Stimulated activated naive CD4-positive, alpha-beta T cell (primary cell): ENCODE measurements at regions not wholly inside any gene's neighbourhood (a gene's known extent, or its start where the extent isn't known, plus 50 kb on each side); places are given as distances from the start of the nearest gene placed in this dataset.
"Not testable (repeated sequence)": the region's sequence is repeated elsewhere in the genome, so short reads cannot be mapped to it uniquely, and the experiment has no call there.

ENCODE experiments used
- DNase-seq, 6 experiments: peaks; one replicate each; lab custom pipeline; 2025; lab: John Stamatoyannopoulos, UW

DNA sequence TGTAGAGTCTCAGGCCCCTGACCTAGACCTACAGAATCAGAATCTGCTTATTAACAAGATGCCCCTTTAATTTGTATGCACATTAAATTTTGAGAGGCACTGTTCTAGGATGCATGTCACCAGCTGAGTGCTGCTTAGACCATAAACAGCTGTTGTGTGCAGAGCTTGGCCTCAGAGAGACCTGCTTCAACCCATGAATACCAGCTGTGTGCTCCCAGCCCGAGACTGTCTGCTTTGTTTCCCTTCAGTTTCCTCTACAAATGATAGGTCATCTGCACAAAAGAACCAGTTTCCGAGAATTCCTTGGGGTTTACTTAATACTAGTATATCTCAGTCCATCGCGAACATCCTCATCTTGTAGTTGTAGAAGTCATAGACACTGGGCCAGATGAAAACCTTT, 158.5 kb upstream of the PFN2 start:
- no peak for DNase-seq

DNA sequence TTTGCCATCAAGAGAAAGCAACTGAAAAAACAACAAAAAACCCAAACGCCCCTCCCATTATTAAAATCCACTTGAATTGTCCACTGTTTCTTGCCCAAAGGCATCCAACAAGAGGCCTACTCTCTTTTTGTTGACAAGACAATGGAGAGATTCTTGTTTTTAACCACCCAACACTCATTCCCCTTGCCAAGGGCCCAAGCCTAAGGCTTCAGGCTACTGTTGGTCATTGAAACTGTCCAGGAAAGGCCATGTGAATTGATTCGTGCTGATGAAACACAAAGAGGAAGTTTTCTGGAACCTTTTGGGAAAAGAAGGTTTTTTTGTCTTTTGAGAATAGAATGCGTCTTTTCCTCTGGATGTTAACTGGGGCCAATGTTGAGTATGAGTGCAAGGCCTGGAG, 157.4 kb upstream of the PFN2 start:
- no peak for DNase-seq

DNA sequence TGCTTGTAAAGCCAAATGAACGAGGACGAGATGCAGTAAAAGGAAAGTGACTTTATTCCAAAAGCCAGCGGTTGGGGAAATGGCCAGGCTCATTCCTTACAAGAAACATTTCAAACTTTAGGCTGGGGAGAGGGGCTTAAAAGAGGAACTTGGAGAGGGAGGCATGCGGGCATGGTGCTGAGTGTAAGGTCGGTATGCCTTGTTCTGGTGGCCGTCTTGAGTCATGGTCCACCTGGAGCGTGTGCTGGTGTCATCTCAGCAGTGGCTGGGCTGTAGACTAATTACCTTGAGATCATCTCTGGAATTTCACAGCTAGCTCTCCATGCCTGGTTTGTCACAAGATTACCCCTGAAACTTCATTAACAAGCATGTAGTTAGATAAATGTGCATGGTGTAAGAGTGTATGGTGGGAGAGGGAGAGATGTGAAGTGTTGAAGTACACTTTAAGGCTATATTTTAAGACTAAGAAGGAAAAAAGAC, 156.4 kb upstream of the PFN2 start:
- DNase-seq, result no peak

DNA sequence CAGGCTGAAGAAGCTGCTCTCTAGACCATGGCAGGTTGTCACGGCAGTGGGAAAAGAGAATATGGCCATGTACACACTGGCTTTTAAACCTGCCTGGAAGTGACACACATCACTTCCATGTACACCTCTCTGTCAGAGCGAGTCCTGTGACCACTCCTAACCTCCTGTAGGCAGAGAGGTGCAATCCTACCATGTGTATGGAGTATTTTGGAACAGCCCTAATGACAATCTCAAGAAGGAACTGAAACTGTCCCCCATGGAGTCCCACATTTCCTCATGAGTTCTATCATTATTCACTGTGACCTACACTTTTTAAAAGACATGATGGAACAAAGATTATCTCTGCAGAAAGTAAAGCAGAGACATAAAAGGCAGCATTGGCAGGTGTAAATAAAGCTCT, 153.4 kb upstream of the PFN2 start:
- DNase-seq, result no peak

DNA sequence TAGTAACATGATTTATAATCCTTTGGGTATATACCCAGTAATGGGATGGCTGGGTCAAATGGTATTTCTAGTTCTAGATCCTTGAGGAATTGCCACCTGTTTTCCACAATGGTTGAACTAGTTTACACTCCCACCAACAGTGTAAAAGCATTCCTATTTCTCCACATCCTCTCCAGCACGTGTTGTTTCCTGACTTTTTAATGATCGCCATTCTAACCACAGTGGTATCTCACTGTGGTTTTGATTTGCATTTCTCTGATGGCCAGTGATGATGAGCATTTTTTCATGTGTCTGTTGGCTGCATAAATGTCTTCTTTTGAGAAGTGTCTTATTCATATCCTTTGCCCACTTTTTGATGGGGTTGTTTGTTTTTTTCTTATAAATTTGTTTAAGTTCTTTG, 152.6 kb upstream of the PFN2 start:
- not testable (repeated sequence) for DNase-seq

DNA sequence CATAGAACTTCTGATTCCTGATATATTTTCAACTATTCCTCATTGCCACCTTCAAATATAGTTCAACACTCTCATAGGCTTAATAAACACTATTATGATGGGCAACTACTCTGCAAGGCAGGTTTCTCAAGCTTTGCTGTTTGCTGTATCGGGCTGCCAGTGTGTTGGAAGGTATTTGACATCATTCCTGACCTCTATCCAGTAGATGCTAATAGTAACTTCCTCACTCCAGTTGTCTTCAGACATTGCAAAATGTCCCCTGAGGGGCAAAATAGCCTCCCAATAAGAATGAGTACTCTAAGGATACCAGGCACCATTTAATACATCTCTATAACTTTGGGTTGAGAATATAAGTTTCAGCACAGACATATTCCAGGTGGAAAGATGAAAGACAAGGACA, 147.5 kb upstream of the PFN2 start:
- DNase-seq, result no peak

DNA sequence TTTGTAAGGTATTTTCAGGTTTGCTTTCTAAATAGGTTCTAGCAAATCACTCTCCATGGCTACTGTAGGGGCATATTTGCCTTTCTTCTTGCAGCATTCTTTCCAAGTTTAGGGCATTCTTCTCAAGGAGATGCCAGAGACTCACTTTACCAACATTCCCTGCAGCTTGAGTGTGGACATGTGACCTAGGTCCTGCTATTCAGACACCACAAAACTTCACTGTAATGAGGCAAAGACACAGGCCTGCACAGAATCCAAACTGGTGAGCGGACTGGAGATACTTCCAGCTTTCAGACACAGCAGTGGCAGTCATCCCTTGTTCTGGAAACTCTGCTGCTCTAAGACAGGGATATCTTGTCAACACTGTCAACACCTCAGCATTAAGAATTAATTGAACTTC, 146.4 kb upstream of the PFN2 start:
- DNase-seq, result no peak

DNA sequence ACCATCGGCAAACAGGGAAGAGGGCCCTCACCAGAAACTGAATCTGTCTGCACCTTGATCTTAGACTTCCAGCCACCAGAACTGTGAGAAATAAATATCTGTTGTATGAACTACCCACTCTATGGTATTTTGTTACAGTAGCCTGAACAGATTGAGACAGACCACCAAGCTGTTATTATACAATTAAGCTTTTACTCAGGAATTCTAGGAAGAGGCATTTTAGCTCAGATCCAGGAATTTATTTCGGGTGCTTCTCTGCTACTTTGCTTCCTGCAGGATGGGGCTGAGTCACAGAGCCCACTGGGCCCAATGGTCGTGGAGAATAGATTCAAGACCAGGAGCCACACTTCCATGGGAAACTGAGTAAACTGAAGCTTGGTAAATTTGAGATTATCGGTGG, 145.5 kb upstream of the PFN2 start:
- no peak for DNase-seq

DNA sequence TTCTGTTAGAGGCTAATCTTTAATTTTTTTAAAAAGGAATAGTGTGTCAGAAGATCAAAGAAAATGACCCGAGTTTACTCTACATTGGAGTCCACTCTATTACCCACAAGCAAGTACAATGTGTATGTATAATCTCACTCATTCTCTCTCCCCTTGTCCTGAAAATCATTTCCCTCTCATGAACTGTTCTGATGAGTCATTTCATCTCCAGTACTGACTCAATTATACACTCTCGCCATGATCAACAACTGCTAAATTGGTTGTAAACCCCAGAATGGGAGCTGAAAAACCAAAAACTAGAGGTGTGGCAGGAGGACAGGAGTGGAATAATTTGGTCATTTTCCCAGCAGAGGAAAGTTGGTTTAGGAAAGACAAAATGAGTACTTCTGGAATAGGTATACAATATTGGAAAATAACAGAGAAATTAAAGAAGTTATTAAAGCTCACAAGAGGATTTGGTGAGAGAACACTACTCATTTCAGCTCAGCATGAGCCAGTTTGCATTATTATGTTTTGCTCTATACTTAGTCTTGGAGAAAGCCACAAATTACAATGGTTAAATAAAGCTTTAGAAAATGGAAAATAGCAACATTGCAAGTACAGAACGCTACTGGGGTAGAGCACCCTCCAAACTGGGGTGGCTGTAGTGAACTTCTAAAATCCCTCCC, 144.3 kb upstream of the PFN2 start:
- DNase-seq, result no peak

DNA sequence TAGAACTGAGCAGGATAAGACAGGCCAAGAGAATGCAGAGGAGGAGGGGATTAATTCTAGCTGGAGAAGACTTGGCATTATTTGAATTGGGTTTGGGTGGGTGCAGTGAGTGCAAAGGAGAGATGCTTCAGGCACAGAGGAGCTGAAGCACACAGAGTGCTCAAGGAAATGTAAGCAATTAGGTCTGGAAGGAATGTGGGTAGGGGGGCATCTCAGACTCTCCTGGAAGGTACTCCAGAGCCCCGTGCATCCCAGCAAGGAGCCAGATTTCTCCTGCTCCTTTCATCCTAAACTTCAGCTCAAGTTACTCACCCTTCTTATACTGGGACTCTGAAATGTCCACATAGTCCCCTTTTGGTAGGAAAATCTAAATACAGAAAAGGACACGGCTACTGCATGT, 143.6 kb upstream of the PFN2 start:
- DNase-seq, result no peak

DNA sequence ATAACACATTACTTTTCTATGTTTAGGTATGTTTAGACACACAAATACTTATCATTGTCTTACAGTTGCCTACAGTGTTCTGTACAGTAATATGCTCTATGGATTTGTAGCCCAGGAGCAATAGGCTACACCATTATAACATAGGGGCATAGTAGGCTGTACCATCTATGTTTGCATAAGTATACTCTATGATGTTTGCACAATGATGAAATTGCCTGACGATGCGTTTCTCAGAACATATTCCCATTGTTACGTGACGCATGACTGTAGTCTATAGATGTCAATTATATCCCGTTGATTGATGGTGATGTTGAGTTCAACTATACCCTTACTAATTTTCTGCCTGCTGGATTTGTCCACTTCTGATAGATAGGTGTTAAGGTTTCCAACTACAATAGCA, 139.4 kb upstream of the PFN2 start:
- DNase-seq, result no peak

DNA sequence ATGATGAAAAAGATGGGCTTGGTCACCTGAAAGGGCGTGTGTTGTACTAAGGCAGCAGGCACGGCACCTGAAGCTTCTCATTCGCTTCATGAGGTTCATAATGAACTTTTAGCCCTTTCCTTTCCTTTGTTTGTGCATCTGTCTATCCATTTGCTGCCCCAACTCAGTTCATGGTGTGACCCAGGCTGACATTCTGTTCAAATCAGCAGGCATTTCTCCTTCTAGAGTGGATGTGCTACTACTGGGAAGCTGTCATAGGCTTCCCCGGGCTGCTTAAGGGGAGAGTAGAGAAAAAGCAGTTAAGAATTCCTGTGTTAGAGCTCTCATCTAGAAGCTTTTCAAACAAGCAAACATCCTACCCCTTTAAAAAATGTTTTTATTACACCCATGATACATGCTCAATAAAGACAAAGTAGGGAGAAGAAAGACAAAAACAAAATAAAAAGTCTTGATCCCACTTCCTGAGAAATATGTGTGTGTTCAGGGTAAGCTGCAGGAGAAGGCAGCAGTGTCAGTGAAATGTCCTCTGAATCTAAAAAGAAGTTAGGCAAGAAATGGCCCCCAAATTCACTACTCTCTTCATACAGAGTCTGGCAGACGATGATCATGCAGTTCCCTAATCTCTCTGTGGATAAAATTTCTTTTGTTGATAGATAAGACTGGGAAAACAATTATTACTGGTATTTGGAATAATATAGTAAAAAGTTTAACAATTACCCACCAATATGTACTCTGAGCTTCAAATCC, 136.9 kb upstream of the PFN2 start:
- DNase-seq, result no peak

DNA sequence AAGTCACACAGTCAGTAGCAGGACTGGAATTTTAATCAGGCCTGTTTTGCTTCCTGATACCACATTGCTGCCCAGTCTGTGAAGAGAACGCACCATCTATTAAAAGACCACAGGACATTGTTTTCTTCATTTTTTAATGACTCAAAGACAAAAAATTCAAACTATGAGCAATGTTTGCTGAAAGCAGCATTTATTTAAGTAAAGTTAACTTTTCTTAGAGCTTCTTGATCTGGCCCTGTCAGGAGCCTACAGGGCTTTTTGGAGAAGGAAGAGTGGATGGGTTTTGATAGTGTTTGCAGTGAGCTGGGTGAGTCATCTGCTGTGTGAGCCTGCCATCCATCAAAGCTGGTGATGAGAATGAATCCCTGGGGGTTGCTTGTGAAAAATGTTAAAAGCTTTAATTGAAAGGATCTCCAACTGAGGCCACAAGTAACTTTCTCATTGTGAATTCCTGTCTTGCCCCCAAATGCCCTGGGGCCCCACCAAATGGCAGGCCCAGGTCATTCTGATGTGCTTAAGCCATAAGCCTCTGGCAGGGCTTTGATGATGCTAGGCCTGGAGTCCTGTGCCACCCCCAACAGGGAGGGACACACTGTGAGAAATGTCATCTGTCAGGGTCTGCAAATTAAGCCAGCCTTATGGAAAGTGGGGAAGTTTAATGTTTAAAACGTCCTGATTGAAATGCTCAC, 136.2 kb upstream of the PFN2 start:
- no peak for DNase-seq

DNA sequence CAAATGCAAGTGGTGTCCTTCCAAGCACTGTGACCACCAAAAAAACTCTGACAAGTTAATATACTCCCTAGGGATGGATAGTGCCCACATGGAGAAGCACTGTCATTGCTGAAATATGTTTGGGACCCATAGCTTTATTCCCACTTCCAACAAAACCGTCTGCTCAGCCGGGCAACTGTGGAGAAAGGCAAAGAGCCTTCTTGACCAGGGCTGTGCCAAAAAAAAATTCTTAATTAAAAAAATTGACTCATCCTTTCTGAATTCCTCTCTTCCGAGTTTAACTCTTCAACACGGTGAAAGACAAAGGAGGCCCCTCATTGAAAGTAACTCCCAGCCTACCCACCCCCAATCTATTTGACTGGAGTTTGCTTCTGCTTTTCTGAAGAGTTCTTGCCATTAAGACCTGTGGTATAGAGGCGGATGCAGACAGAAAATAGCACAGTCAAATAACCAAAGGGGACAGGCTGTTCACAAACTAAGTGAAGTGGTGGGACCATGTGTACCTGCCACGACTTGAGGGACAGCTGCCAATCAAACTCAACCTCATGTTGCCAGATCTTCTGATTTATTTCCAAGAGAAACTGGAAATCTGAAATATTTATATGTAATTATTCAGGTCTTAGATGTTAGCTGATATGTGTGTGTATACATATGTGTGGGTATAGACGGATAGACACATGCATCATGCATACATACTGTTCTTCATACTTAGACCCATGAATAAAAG, 135.4 kb upstream of the PFN2 start:
- DNase-seq, result no peak

DNA sequence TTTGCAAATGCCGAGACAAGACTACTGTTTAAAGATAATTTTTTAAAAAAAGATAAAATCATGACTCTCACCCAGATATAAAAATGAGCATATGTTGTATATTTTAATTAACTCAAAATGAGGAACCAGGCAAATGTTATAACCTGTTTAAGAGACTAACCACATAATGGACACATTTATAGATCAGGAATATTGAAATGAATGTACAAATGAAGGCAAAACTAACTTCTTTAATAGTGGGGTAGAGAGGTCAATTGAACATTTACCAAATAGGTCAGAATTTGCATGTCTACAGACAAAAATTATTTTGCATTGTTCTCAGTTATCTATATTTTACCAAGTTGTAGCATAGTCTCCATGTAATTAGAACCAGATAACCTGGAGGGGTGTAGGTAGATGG, 134.3 kb upstream of the PFN2 start:
- DNase-seq, result no peak

DNA sequence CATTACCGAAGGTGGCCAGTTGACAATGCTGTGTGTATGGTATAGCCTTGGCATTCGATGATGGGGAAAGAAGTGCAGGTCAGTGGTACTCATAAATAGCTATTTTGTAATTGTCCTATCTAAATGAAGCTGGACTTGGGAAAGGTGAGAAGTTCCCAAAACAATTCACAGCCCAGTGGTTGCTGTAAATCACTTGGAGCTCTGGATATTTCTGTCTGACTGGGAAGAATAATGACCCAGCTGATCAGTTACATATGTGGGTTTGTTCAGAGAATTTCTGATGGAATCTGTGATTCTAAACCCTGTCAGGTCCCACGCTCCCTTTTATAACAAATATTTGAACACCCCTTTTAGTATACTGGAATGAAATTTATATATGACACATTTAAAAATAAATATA, 133.9 kb upstream of the PFN2 start:
- no peak for DNase-seq

DNA sequence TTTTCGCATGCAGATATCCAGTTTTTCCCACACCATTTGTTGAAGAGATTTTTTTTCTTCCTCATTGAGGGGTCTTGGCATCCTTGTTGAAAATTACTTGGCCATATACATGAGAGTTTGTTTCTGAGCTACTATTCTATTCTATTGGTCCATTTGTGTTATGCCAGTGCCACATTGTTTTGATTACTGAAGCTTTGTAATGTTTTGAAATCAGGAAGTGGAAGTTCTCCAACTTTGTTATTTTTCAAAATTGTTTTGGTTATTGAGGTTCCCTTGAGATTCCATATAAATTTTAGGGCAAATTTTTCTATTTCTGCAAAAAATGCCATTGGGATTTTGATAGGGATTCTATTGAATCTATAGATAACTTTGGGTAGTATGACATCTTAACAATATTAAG, 130.3 kb upstream of the PFN2 start:
- no peak for DNase-seq

DNA sequence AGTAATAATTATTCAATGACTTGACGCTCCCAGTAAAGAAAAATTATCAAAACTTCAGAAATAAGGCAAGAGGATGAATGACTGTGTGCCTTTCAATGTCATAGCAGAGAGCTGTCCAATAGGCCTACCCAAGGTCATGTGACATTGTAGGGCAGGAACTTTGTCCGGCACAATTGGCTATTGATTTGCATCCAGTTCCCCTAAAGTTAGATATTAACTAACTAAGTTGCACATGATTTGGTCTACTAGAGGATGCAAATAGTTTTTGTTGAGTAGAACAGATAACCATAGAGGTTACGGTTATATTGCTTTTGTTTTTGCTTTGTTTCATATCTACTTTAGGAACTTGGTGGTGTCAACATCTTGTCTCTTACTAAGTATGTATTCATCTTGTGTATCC, 127.9 kb upstream of the PFN2 start:
- no peak for DNase-seq

DNA sequence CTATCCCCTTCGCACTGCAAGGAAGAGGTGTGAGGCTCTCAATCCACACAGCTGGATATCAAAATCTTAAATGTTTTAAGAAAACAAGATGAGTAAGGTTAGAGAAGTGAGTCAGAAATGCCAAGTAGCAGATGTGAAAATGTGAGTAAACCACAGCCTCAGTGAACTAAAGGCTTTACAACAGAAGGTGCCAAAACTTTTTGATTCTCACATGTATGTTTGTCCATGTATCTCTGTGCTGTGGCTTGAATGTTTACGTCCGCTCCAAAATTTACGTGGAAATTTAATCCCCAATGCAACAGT, 126.8 kb upstream of the PFN2 start:
- no peak for DNase-seq

DNA sequence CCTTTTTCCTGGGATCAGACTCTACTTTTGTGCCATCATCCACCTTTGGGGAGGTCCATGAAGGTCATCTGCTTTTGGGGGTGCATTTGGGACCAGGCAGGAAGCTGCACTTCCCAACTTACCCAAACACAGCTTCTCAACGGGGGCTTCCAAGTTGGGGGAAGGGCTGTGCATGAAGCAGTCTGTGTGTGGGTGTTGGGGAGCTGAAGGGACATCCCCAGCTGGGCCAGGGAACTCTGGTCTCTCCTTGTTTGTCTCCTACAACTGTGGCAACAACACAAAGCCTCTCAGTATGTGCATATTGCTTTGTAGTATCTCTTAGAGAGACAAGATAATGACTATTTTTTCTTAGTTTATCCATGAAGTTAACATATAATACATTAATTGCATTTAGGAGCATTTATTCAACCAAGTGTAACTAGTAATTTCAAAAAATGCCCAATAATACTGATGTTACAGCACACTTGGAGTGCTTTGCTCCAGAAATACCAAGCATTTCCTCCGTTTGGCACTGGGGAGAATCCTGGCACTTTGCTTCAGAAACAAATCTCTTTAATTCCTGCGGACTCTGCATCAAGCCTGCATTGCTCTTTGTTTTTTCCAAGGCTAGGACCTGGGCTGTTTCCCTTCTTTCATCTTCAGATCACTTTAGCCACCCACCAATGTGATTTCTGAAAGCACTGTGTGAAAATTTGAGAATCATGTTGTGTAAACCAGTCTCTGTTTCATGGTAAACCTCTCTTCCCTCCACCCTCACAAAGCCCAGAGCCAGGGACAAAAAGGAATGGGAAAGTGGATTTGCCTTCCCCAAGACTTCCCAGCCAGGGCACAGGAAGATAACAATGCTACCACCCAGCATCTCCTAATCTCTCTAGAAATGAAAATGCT, 126.2 kb upstream of the PFN2 start:
- DNase-seq, result no peak

DNA sequence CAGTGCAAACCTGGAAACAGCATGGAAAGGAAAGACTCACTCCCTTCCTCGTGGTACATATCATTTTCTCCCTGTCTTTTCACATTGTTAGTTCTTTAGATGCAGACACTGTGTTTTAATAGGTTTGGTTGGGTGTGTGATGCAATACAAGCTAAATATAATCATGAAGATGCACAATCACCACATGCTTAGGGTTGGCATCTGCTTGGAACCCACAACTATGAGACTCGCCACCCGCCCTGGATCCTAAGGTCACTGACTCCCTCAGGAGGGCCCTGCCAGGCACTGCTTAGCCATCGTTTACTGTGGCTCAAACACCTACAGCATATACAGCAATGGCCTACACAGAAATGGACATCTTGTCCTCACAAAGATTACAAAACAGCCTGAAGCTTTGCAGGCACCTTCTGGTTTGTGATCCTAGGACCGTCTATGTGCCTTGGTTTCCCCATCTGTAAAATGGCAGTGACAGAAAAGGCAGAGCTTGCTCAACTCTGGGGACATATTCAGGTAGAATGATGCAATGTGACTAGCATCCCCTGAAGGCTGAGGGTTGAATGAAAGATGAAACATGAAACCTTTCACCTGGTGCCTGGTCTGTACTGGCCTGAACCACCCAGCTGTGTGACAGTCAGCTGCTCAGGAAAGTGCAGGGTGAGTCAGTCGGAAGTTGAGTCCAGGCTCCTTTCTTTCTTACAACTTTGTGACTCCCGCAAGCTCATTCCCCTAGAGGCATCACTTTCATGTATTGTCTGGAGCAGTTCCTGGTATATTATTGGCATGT, 123.6 kb upstream of the PFN2 start:
- DNase-seq, result no peak
